ENCODE measurements at regions not wholly inside any gene's neighbourhood (a gene's known extent, or its start where the extent isn't known, plus 50 kb on each side); places are given as distances from the start of the nearest gene placed in this dataset.
"Not testable (repeated sequence)": the region's sequence is repeated elsewhere in the genome, so short reads cannot be mapped to it uniquely, and the experiment has no call there.

DNA sequence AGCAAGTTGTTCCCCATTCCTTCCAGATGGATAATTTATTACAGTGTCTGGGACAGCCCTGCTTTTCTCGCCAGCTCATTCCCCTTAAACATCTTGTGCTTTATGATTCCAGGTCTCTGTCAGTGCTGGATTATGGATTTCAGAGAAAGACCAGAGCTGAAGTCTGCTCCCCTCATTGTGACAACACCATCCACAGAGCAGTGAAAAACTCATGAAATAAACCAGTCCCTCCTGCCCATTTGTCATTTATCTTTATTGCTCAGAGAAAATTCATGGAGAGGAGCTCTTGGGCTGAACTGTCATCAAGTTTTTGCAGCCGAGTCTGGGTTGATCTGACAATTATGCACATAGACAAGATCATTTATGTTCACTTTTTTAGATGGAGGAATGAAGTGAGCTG lies 92.7 kb upstream of the GPR12 start:
- TF ChIP-seq, protein P1, sequence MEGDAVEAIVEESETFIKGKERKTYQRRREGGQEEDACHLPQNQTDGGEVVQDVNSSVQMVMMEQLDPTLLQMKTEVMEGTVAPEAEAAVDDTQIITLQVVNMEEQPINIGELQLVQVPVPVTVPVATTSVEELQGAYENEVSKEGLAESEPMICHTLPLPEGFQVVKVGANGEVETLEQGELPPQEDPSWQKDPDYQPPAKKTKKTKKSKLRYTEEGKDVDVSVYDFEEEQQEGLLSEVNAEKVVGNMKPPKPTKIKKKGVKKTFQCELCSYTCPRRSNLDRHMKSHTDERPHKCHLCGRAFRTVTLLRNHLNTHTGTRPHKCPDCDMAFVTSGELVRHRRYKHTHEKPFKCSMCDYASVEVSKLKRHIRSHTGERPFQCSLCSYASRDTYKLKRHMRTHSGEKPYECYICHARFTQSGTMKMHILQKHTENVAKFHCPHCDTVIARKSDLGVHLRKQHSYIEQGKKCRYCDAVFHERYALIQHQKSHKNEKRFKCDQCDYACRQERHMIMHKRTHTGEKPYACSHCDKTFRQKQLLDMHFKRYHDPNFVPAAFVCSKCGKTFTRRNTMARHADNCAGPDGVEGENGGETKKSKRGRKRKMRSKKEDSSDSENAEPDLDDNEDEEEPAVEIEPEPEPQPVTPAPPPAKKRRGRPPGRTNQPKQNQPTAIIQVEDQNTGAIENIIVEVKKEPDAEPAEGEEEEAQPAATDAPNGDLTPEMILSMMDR (IDR thresholded peaks at IDR 0.05; ENCODE audit: insufficient read depth, low read length, missing control alignments) = no peak
- CTCF ChIA-PET = no interaction called here

GRCh38 chr13:26847281-26847680 lies 86.7 kb upstream of the GPR12 start:
- TF ChIP-seq, protein P1 (IDR thresholded peaks at IDR 0.05; ENCODE audit: insufficient read depth, low read length, missing control alignments) = no peak
- no peak overlapping the region for H3K4me3 ChIP-seq (ENCODE audit: low read depth, low read length)
- CTCF ChIA-PET = no interaction called here
- DNase-seq (ENCODE audit: low read depth, low spot score) = no peak
- POLR2A ChIA-PET = no interaction called here

More for the DNA sequence above, 92.7 kb upstream of the GPR12 start:
- POLR2A ChIA-PET = no interaction called here
- H3K4me3 ChIP-seq (ENCODE audit: low read depth, low read length) = no peak overlapping the region
- DNase-seq (ENCODE audit: low read depth, low spot score) = no peak

DNA sequence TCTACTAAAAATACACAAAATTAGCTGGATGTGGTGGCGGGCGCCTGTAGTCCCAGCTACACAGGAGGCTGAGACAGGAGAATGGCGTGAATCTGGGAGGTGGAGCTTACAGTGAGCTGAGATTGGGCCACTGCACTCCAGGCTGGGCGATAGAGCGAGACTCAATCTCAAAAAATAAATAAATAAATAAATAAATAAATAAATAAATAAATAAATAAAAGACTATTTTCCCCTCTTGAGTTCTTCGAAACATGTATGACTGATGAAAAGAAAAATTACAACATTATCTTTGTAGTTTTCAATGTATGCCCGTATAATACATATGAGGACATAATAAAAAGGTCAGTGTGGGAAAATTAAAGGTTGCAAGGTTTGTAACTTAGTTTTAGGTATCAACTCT lies 84.5 kb upstream of the GPR12 start:
- DNase-seq (ENCODE audit: low read depth, low spot score); CTCF ChIA-PET; H3K4me3 ChIP-seq (ENCODE audit: low read depth, low read length); POLR2A ChIA-PET: not testable (repeated sequence)

GRCh38 chr13:26839682-26840081 lies 79.1 kb upstream of the GPR12 start:
- POLR2A ChIA-PET = no interaction called here
- no peak overlapping the region for H3K4me3 ChIP-seq (ENCODE audit: low read depth, low read length)
- TF ChIP-seq, protein P1 (IDR thresholded peaks at IDR 0.05; ENCODE audit: insufficient read depth, low read length, missing control alignments) = no peak
- CTCF ChIA-PET = no interaction called here
- no peak for DNase-seq (ENCODE audit: low read depth, low spot score)

DNA sequence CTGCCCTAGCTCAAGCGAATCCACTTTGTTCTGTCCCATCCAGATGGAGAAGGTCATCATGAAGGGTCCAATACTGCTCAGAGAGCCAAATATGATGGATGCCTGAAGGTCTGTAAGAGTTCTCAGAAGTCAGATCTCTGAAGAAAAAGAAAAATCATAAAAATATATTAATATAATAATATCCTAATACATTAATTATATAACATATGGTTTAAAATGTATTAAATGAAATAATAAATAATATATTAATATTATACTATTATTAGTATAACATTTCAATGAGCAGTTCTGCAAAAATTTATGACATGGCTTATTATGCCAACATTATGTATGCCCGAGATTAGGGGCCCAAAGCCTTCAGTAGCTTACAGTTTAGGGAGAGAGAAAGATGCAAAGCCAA lies 78.2 kb upstream of the GPR12 start:
- TF ChIP-seq, protein P1 (IDR thresholded peaks at IDR 0.05; ENCODE audit: insufficient read depth, low read length, missing control alignments) = no peak
- ChIA-PET CTCF (no interaction called here), POLR2A (no interaction called here)
- DNase-seq (ENCODE audit: low read depth, low spot score) = no peak
- no peak overlapping the region for H3K4me3 ChIP-seq (ENCODE audit: low read depth, low read length)

- H3K4me3 ChIP-seq (ENCODE audit: low read depth, low read length) = no peak overlapping the region
- ChIA-PET POLR2A (no interaction called here), CTCF (no interaction called here)
- no peak for DNase-seq (ENCODE audit: low read depth, low spot score)
- TF ChIP-seq, protein P1 (IDR thresholded peaks at IDR 0.05; ENCODE audit: insufficient read depth, low read length, missing control alignments) = no peak
Observed at GRCh38 chr13:26837997-26838396, 77.4 kb upstream of the GPR12 start.

GRCh38 chr13:26837102-26837501 lies 76.5 kb upstream of the GPR12 start:
- POLR2A ChIA-PET = no interaction called here
- CTCF ChIA-PET = no interaction called here
- DNase-seq (ENCODE audit: low read depth, low spot score) = no peak
- TF ChIP-seq, protein P1 (IDR thresholded peaks at IDR 0.05; ENCODE audit: insufficient read depth, low read length, missing control alignments) = no peak
- no peak overlapping the region for H3K4me3 ChIP-seq (ENCODE audit: low read depth, low read length)
